Smooth muscle cell (in vitro differentiated cells): ENCODE measurements at regions not wholly inside any gene's neighbourhood (a gene's known extent, or its start where the extent isn't known, plus 50 kb on each side); places are given as distances from the start of the nearest gene placed in this dataset.

Source experiments
- DNase-seq: peaks from one replicate; lab custom pipeline; 2025; ENCODE audit not compliant: unreplicated experiment; lab: John Stamatoyannopoulos, UW
- H2AFZ ChIP-seq: fragments of 200-600 bp; sonication (generic); 2 replicates; pipeline ENCODE4 v1.6.0; 2016; ENCODE audit warnings: antibody characterized with exemption, low read depth, mild to moderate bottlenecking
- H3F3A ChIP-seq: fragments of 200-600 bp; sonication (generic); 2 replicates; pipeline ENCODE4 v1.6.0; 2017; ENCODE audit warnings: antibody characterized with exemption, low read depth
- H3K27ac ChIP-seq: fragments of 200-600 bp; sonication (generic); 2 replicates; pipeline ENCODE4 v1.5.1; 2016; ENCODE audit warnings: low read depth, mild to moderate bottlenecking
- H3K27me3 ChIP-seq: fragments of 200-600 bp; sonication (generic); 2 replicates; pipeline ENCODE4 v1.6.1; 2016; ENCODE audit warnings: low read depth, mild to moderate bottlenecking
- H3K36me3 ChIP-seq: fragments of 200-600 bp; sonication (generic); 2 replicates; pipeline ENCODE4 v1.5.1; 2016; ENCODE audit warnings: low read depth
- H3K4me1 ChIP-seq: fragments of 200-600 bp; sonication (generic); 2 replicates; pipeline ENCODE4 v1.5.1; 2016; ENCODE audit warnings: low read depth
- H3K4me2 ChIP-seq: fragments of 200-600 bp; sonication (generic); 2 replicates; pipeline ENCODE4 v1.6.0; 2016; ENCODE audit warnings: mild to moderate bottlenecking
- H3K4me3 ChIP-seq: fragments of 200-600 bp; sonication (generic); 2 replicates; pipeline ENCODE4 v1.5.1; 2016; ENCODE audit warnings: mild to moderate bottlenecking
- H3K79me2 ChIP-seq: fragments of 200-600 bp; sonication (generic); 2 replicates; pipeline ENCODE4 v1.6.0; 2016; ENCODE audit warnings: low read depth, mild to moderate bottlenecking
- H3K9ac ChIP-seq: fragments of 200-600 bp; sonication (generic); 2 replicates; pipeline ENCODE4 v1.6.0; 2016; ENCODE audit warnings: low read depth
- H3K9me3 ChIP-seq: fragments of 200-600 bp; sonication (generic); replicated peaks from 2 replicates; pipeline ENCODE4 v1.5.1; 2016; ENCODE audit warnings: low read depth
- H4K20me1 ChIP-seq: fragments of 200-600 bp; sonication (generic); 2 replicates; pipeline ENCODE4 v1.6.0; 2016; ENCODE audit warnings: low read depth
- CTCF ChIP-seq: fragments of 200-600 bp; sonication (generic); IDR thresholded peaks from 2 replicates; pipeline ENCODE4 v1.5.1; 2017; ENCODE audit warnings: borderline replicate concordance, mild to moderate bottlenecking, antibody characterized with exemption; ENCODE audit not compliant: insufficient read depth, poor library complexity, severe bottlenecking
- WGBS: methylation state at CpG from one replicate; pipeline ENCODE4 v1.1.7; 2016; ENCODE audit warnings: low lambda C conversion rate; 5-methylcytosine and 5-hydroxymethylcytosine counted together

- Histone ChIP-seq H3F3A (no peaks in the 10 kb centered on the region), H3K27me3 (no peaks in the 10 kb centered on the region), H3K79me2 (no peaks in the 10 kb centered on the region), H3K4me1 (no peaks in the 10 kb centered on the region), H3K4me2 (no peak overlapping the region), H3K36me3 (no peaks in the 10 kb centered on the region), H3K9me3 (no peaks in the 10 kb centered on the region), H3K4me3 (no peak overlapping the region), H3K9ac (no peak overlapping the region), H2AFZ (no peak overlapping the region), H4K20me1 (no peaks in the 10 kb centered on the region), H3K27ac (no peak overlapping the region)
- 67% methylated on average over 6 of the region's 6 CpGs for WGBS
- no peak for DNase-seq
- no peak for TF ChIP-seq CTCF
Observed at GRCh38 chr12:77667101-77667500, 163.6 kb upstream of the NAV3 start.

- Histone ChIP-seq H3K27ac (no peak overlapping the region), H3K4me2 (no peak overlapping the region), H4K20me1 (no peaks in the 10 kb centered on the region), H3K4me3 (no peak overlapping the region), H3K9me3 (no peaks in the 10 kb centered on the region), H3K4me1 (peaks cover 44% of the 10 kb centered on the region), H3K36me3 (no peaks in the 10 kb centered on the region), H3F3A (no peaks in the 10 kb centered on the region), H2AFZ (no peak overlapping the region), H3K27me3 (no peaks in the 10 kb centered on the region), H3K9ac (no peak overlapping the region), H3K79me2 (no peaks in the 10 kb centered on the region)
- TF ChIP-seq CTCF = no peak
- no peak for DNase-seq
Observed at GRCh38 chr12:77648716-77649115, 182.0 kb upstream of the NAV3 start.

DNA sequence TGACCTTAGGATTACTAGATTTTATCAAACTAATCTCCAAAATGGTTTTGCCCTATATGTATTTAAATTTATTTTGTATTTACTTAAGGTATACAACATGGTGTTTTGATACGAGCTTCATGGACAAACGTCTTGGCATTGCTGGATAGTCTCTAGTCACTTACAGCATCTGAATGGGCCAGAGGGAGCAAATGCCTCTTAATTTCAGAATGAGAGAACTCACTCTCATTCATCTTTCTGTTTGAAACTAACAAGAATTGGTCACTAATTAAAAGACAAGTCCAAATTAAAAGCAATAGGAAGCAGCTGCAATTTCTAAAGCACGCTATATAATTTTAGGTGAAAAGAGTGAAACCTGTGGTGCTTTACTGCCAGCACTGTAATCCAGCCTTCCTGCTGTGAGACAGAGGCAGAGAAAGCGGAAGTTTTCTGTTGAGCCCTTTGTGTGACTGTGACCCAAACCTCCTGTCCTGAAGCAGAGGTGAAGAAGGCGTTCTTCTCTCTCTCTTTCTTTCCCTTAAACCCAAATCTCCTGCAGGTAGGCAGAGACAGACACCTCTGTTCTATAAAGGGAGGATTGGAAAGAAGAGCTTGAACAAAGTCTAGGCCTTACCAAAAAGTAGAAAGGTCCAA lies 184.6 kb upstream of the NAV3 start:
- no peak overlapping the region for H3K4me2 ChIP-seq
- no peaks in the 10 kb centered on the region for H3K36me3 ChIP-seq
- H2AFZ ChIP-seq = no peak overlapping the region
- no peak overlapping the region for H3K27ac ChIP-seq
- DNase-seq = no peak
- H3K27me3 ChIP-seq = no peaks in the 10 kb centered on the region
- H3K9ac ChIP-seq = no peak overlapping the region
- no peaks in the 10 kb centered on the region for H3K9me3 ChIP-seq
- peaks cover 40% of the 10 kb centered on the region for H3K4me1 ChIP-seq
- no peaks in the 10 kb centered on the region for H4K20me1 ChIP-seq
- TF ChIP-seq CTCF = no peak
- H3F3A ChIP-seq = no peaks in the 10 kb centered on the region
- 58% methylated on average over 5 of the region's 5 CpGs for WGBS
- H3K4me3 ChIP-seq = no peak overlapping the region
- no peaks in the 10 kb centered on the region for H3K79me2 ChIP-seq

GRCh38 chr12:77644915-77645605 lies 185.6 kb upstream of the NAV3 start:
- Histone ChIP-seq H3K4me2 (no peak overlapping the region), H3K27ac (no peak overlapping the region), H4K20me1 (no peaks in the 10 kb centered on the region), H3F3A (no peaks in the 10 kb centered on the region), H3K4me1 (peaks cover 29% of the 10 kb centered on the region), H3K9me3 (no peaks in the 10 kb centered on the region), H3K4me3 (no peak overlapping the region), H3K9ac (no peak overlapping the region), H3K27me3 (no peaks in the 10 kb centered on the region), H3K36me3 (no peaks in the 10 kb centered on the region), H2AFZ (no peak overlapping the region), H3K79me2 (no peaks in the 10 kb centered on the region)
- no peak for TF ChIP-seq CTCF
- WGBS = 43% methylated on average over 3 of the region's 3 CpGs
- no peak for DNase-seq
